Epithelial cell of esophagus (primary cell): ENCODE measurements at regions not wholly inside any gene's neighbourhood (a gene's known extent, or its start where the extent isn't known, plus 50 kb on each side); places are given as distances from the start of the nearest gene placed in this dataset.
A peak's percentile ranks its signal among the peaks of the same experiment; 100 is the strongest.

Experiments
- DNase-seq: peaks from one replicate; pipeline ENCODE4 v3.0.0; 2010; ENCODE audit warnings: low read depth
- H3K4me3 ChIP-seq: 2 replicates; pipeline ENCODE4 v1.5.1; 2011; ENCODE audit warnings: mild to moderate bottlenecking, low read length, control low read depth
- TF ChIP-seq, protein P1 (sequence below): IDR thresholded peaks from 2 replicates; pipeline ENCODE4 v1.5.1; 2011; ENCODE audit warnings: low read depth, mild to moderate bottlenecking, low read length, control low read depth, inconsistent platforms; ENCODE audit not compliant: insufficient read depth; ENCODE audit errors: missing control alignments

DNA sequence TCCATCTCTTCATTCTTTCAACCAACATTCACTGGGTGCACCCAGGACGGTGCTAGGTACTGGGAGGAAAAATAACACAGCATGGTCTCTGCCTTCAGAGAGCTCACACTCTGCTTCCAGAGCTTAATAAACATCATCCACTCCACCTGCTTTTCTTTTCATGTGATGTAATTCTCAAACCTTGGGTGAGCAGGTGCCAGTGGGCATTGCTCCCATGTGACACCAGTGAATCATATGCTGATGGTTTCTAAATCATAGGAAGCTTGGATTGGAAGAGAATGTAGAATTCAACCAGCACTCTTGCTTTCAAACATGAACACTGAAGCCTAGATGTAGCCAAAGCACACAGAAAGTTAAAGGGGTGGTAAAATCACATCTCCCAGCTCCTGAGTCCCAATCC is 189.8 kb downstream of the FOXA2 start:
- TF ChIP-seq, protein P1, sequence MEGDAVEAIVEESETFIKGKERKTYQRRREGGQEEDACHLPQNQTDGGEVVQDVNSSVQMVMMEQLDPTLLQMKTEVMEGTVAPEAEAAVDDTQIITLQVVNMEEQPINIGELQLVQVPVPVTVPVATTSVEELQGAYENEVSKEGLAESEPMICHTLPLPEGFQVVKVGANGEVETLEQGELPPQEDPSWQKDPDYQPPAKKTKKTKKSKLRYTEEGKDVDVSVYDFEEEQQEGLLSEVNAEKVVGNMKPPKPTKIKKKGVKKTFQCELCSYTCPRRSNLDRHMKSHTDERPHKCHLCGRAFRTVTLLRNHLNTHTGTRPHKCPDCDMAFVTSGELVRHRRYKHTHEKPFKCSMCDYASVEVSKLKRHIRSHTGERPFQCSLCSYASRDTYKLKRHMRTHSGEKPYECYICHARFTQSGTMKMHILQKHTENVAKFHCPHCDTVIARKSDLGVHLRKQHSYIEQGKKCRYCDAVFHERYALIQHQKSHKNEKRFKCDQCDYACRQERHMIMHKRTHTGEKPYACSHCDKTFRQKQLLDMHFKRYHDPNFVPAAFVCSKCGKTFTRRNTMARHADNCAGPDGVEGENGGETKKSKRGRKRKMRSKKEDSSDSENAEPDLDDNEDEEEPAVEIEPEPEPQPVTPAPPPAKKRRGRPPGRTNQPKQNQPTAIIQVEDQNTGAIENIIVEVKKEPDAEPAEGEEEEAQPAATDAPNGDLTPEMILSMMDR: no peak
- H3K4me3 ChIP-seq: no peak overlapping the region
- peak; percentile 46 for DNase-seq

DNA sequence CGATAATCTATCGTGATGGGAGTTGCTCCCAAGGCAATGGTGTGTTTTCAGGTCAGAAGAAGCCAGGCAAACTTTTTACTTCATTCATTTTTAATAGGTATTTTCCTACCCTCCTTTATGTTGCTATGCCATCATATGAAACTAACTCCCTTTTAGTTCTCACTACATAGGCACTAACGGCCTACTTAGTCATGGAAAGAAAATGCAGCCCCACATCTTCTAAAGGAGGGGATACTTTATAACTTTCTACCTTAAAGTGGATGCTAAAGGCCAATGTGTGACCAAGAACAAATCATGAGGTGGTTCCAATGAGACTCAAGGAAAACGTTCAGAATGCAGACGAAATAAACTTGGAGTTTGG is 193.8 kb downstream of the FOXA2 start:
- no peak for DNase-seq
- H3K4me3 ChIP-seq: no peak overlapping the region
- TF ChIP-seq, protein P1: no peak

DNA sequence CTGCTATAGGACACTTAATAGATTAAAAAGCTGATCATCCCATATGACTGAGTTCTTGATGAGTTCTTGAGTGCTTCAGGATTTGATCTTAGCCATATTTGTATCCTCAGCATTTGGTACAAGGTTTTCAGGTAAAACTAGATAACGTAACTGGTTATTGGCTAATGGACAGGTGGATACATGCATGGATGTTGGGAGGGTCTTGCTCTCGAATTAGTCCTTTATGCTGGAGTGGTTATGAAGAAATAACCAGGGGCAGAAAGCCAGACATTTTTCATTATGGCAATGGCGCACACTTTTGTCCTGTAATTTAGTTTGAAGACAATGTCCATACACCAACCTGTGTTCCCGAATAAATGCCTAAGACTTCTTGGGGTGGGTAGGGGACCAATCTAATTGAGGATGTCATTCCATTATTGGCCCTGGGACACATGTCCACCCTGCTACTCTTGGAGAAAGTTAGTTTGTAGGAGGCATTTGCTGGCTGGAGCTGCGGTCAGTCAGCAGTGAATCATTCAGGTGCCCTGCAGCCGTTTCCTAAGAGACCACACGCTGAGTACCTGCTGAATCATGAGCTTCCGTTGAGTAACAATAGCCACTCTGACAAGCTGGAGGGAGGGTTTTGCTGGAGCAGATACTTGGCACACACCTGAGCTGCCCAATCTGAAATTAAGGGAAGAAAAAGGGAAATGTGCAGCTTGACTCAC is 194.4 kb downstream of the FOXA2 start:
- no peak overlapping the region for H3K4me3 ChIP-seq
- peak; percentile 99 for DNase-seq
- TF ChIP-seq, protein P1: no peak

DNA sequence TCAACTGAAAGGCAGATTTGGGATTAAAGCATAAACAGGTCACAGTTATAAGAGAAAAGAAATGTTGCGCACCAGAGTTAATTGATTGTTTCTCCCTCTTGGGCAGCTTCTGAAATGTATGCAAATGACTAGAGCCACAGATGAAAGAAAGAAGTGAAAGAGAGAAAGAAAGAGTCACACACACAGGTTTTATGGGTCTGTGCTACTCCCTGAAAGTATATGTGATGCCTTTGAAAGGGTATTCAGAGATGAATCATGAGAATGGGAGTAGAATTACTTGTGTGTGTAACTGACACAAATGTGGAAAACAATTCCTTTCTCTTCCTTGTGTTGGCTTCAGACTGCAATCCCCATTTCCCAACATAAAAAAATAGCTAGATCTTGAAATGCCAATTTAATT is 196.9 kb downstream of the FOXA2 start:
- TF ChIP-seq, protein P1: no peak
- peak; percentile 29 for DNase-seq
- no peak overlapping the region for H3K4me3 ChIP-seq

DNA sequence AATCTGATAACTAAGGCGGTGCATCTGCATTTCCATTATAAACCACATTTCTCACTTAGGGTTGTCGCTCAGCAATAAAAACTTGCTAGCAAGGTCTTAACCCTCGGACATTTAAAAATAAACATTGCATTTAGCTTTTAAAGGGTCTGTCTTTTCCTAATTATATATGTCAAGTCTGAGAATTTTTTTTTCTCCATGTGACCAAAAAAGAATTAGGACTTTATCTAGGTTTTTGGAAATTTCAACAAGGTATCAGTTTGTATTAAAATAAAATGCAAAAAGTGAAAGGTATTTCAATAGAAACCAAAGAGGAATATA is 198.1 kb downstream of the FOXA2 start:
- H3K4me3 ChIP-seq: no peak overlapping the region
- TF ChIP-seq, protein P1: no peak
- DNase-seq: no peak

DNA sequence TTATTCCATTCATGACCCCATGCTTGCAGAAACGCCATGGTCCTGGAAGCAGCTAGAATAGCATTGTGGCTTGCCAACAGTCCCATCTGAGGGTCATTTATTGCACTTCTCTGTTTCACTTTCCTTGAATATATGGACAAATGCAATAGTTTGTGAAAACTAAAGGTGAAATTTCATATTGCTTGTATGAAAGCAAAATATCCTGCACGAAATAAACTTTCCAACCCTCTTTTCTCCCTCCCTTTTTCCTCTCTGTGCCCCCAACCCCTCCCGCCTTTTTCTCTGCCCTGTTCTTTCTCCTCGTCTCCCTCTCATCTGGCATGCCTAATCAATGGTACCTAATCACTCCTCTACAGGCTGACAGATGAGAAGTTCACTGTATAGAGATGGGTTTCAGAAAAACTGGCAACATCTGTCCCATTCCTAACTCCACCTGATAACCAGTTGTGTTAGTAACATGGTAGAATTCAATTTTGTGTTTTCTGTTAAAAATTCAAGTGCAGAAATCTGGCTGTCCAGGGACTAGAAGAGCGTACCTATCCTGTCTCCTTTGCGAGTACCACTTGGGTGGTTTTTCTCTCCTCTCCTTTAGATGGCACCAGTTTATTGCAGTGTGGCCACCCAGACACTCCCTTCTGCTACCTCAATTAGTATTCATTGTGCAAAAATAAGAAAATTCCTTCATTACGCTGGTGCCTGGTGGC is 198.6 kb downstream of the FOXA2 start:
- DNase-seq: peak; percentile 55
- TF ChIP-seq, protein P1: peak; percentile 59
- H3K4me3 ChIP-seq: no peak overlapping the region

DNA sequence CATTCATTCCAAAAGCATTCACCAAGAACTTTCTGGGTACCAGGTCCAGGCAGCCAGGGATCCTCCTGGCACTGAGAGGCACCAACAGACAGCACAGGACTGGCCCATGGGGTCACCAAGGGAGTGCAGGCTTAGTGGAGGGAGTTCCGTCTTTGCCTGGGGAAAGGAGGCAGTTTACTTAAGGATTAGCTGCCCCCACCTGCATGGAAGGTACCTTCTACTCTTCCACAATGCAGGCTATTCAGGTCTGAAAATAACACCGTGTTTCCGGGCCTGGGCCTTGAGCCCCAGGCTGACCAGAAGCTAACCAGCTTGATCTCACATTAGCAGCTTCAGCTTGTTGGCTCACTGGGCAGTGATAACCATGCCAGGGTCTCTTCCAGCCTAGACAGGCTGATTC is 199.4 kb downstream of the FOXA2 start:
- H3K4me3 ChIP-seq: no peak overlapping the region

More for the DNA sequence above, 199.4 kb downstream of the FOXA2 start:
- DNase-seq: no peak
- TF ChIP-seq, protein P1: no peak
